NCI-H748 (cell line): ENCODE measurements at regions not wholly inside any gene's neighbourhood (a gene's known extent, or its start where the extent isn't known, plus 50 kb on each side); places are given as distances from the start of the nearest gene placed in this dataset.

Experiments
- DNase-seq: peaks from one replicate; lab custom pipeline; 2025; ENCODE audit not compliant: unreplicated experiment; lab: John Stamatoyannopoulos, UW

- DNase-seq = no peak
Observed at GRCh38 chr1:200319148-200319547, 90.7 kb downstream of the ZNF281 start.

- DNase-seq = no peak
Observed at GRCh38 chr1:200317236-200317635, 92.6 kb downstream of the ZNF281 start.

- no peak for DNase-seq
Observed at GRCh38 chr1:200316148-200316803, 93.6 kb downstream of the ZNF281 start.

- no peak for DNase-seq
Observed at GRCh38 chr1:200314085-200314750, 95.6 kb downstream of the ZNF281 start.

- DNase-seq = no peak
Observed at GRCh38 chr1:200311256-200311655, 98.6 kb downstream of the ZNF281 start.

GRCh38 chr1:200310824-200311223 lies 99.0 kb downstream of the ZNF281 start:
- no peak for DNase-seq

- no peak for DNase-seq
Observed at GRCh38 chr1:200307755-200308066, 102.1 kb downstream of the ZNF281 start.

GRCh38 chr1:200306944-200307754 lies 102.7 kb downstream of the ZNF281 start:
- DNase-seq = peak; percentile 35

- DNase-seq = no peak
Observed at GRCh38 chr1:200305806-200306205, 104.0 kb downstream of the ZNF281 start.

GRCh38 chr1:200304171-200304570 lies 105.7 kb downstream of the ZNF281 start:
- no peak for DNase-seq

GRCh38 chr1:200302921-200303290 lies 106.9 kb downstream of the ZNF281 start:
- peak; percentile 56 for DNase-seq

GRCh38 chr1:200302192-200302920 lies 107.5 kb downstream of the ZNF281 start:
- DNase-seq = peak; percentile 57

GRCh38 chr1:200301152-200301551 lies 108.7 kb downstream of the ZNF281 start:
- no peak for DNase-seq

- no peak for DNase-seq
Observed at GRCh38 chr1:200299571-200299970, 110.3 kb downstream of the ZNF281 start.

GRCh38 chr1:200298242-200298641 lies 111.6 kb downstream of the ZNF281 start:
- no peak for DNase-seq

- DNase-seq = peak; percentile 31
Observed at GRCh38 chr1:200296091-200296661, 113.7 kb downstream of the ZNF281 start.

- DNase-seq = no peak
Observed at GRCh38 chr1:200294241-200294640, 115.6 kb downstream of the ZNF281 start.

GRCh38 chr1:200292699-200293098 lies 117.1 kb downstream of the ZNF281 start:
- no peak for DNase-seq

- DNase-seq = no peak
Observed at GRCh38 chr1:200291106-200291505, 118.7 kb downstream of the ZNF281 start.

- no peak for DNase-seq
Observed at GRCh38 chr1:200290010-200290685, 119.7 kb downstream of the ZNF281 start.

- no peak for DNase-seq
Observed at GRCh38 chr1:200288226-200288625, 121.6 kb downstream of the ZNF281 start.
